ENCODE measurements at regions not wholly inside any gene's neighbourhood (a gene's known extent, or its start where the extent isn't known, plus 50 kb on each side); places are given as distances from the start of the nearest gene placed in this dataset.

GRCh38 chr14:87050421-87050820 is 942.6 kb downstream of the GALC start:
- TF ChIP-seq, protein P1, sequence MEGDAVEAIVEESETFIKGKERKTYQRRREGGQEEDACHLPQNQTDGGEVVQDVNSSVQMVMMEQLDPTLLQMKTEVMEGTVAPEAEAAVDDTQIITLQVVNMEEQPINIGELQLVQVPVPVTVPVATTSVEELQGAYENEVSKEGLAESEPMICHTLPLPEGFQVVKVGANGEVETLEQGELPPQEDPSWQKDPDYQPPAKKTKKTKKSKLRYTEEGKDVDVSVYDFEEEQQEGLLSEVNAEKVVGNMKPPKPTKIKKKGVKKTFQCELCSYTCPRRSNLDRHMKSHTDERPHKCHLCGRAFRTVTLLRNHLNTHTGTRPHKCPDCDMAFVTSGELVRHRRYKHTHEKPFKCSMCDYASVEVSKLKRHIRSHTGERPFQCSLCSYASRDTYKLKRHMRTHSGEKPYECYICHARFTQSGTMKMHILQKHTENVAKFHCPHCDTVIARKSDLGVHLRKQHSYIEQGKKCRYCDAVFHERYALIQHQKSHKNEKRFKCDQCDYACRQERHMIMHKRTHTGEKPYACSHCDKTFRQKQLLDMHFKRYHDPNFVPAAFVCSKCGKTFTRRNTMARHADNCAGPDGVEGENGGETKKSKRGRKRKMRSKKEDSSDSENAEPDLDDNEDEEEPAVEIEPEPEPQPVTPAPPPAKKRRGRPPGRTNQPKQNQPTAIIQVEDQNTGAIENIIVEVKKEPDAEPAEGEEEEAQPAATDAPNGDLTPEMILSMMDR (IDR thresholded peaks at IDR 0.05) = no peak
- no peak for TF ChIP-seq POLR2A (IDR thresholded peaks at IDR 0.05)

All from esophagus squamous epithelium (tissue), 4 donors.